ENCODE measurements at regions not wholly inside any gene's neighbourhood (a gene's known extent, or its start where the extent isn't known, plus 50 kb on each side); places are given as distances from the start of the nearest gene placed in this dataset.

DNA sequence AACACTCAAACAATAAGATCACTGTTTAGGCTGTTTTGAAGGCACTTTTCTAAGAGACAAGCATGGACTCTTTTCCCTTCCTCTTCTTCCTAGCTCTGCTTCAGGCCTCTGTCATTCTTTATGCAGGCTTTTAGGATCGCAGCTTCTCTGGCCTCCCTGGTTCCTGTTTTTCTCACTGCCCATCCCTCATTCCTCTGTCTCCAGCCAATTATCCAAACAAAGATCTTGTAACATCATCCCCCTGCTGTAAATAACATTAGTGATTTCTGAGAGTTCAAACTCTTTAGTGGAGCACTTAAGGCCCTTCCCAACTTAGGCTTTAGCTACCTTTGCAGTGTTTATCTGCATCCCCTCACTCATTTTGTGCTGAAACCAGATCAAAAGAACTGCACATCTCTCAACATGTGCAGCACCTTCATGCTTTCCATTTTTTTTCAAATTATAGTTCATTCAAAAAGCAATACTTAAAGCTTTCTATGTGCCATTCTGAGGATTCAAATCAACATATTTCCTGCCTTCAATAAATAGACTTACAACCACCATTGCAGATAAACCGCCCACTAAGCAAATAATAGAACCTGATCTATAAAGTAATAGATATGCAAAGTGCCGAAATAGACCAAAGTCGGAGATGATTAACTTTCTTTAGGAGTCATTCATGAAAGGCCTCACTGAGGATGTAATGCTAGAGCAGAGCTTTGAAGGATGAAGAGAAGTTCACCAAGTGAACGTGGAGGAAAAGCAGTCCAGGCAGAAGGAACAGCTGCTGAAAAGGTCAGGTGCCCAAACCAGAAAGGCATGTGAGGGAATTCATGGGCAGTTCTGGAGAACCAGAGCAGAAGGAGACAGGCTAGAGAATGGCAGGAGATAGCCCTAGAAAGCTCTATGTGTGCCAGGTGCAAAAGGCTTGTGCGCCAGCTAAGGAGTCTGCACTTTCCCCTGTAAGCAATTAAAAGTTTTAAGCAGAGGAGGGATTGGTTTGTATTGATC is 95.8 kb upstream of the ZNF366 start:
- H3K36me3 ChIP-seq, result no peaks in the 10 kb centered on the region
- TF ChIP-seq EP300 (IDR thresholded peaks at IDR 0.05) (no peak), POLR2A (IDR thresholded peaks at IDR 0.05; ENCODE audit: low read depth) (no peak)
- TF ChIP-seq, protein P1, sequence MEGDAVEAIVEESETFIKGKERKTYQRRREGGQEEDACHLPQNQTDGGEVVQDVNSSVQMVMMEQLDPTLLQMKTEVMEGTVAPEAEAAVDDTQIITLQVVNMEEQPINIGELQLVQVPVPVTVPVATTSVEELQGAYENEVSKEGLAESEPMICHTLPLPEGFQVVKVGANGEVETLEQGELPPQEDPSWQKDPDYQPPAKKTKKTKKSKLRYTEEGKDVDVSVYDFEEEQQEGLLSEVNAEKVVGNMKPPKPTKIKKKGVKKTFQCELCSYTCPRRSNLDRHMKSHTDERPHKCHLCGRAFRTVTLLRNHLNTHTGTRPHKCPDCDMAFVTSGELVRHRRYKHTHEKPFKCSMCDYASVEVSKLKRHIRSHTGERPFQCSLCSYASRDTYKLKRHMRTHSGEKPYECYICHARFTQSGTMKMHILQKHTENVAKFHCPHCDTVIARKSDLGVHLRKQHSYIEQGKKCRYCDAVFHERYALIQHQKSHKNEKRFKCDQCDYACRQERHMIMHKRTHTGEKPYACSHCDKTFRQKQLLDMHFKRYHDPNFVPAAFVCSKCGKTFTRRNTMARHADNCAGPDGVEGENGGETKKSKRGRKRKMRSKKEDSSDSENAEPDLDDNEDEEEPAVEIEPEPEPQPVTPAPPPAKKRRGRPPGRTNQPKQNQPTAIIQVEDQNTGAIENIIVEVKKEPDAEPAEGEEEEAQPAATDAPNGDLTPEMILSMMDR (IDR thresholded peaks at IDR 0.05), result no peak
- no peaks in the 10 kb centered on the region for H3K27me3 ChIP-seq
- no peak overlapping the region for H3K27ac ChIP-seq (replicated peaks in 1 of 4)
- H3K4me1 ChIP-seq, result peaks cover 2 to 7% (median 5%) of the 10 kb centered on the region in 4 donors
- WGBS, result 88% methylated on average over 6 of the region's 6 CpGs
- H3K4me3 ChIP-seq, result no peak overlapping the region
- no peak for DNase-seq (ENCODE audit: extremely low spot score)
- intact Hi-C loops (cut with DNase I), result loop anchor here (10.0 kb wide), 1 partner anchor 238 kb away; no protein-coding TSS in a partner anchor
- peaks cover 0 to 7% (median 0%) of the 10 kb centered on the region in 4 donors for H3K9me3 ChIP-seq

DNA sequence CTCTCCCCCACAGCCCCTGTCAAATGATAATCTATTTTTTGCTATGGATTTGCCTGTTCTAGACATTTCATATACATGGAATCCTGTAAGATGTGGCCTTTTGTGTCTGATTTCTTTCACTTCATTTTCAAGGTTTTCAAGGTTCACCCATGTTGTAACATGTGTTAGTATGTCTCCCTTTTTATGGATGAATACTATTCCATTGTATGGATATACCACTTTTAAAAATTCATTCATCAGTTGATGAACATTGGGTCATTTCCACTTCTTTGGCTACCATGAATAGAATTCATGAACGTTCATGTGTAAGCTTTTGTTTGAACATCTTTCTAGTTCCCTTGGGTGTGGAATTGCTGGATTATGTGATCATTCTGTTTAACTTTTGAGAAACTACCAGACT is 94.7 kb upstream of the ZNF366 start:
- TF ChIP-seq, protein P1 (IDR thresholded peaks at IDR 0.05), result no peak
- TF ChIP-seq POLR2A (IDR thresholded peaks at IDR 0.05; ENCODE audit: low read depth), result no peak
- no peak for TF ChIP-seq EP300 (IDR thresholded peaks at IDR 0.05)
- TF ChIP-seq POLR2AphosphoS5 (IDR thresholded peaks at IDR 0.05), result no peak
- 66% methylated on average over 1 of the region's 1 CpG for WGBS
- no peak overlapping the region for H3K27ac ChIP-seq (replicated peaks in 1 of 4)
- DNase-seq (ENCODE audit: extremely low spot score), result no peak
- peaks cover 0 to 7% (median 0%) of the 10 kb centered on the region in 4 donors for H3K9me3 ChIP-seq
- intact Hi-C loops (cut with DNase I), result loop anchor here (10.0 kb wide), 1 partner anchor 237 kb away; no protein-coding TSS in a partner anchor
- H3K27me3 ChIP-seq, result no peaks in the 10 kb centered on the region
- peaks cover 13 to 18% (median 15%) of the 10 kb centered on the region in 4 donors for H3K4me1 ChIP-seq
- no peaks in the 10 kb centered on the region for H3K36me3 ChIP-seq
- H3K4me3 ChIP-seq, result no peak overlapping the region

DNA sequence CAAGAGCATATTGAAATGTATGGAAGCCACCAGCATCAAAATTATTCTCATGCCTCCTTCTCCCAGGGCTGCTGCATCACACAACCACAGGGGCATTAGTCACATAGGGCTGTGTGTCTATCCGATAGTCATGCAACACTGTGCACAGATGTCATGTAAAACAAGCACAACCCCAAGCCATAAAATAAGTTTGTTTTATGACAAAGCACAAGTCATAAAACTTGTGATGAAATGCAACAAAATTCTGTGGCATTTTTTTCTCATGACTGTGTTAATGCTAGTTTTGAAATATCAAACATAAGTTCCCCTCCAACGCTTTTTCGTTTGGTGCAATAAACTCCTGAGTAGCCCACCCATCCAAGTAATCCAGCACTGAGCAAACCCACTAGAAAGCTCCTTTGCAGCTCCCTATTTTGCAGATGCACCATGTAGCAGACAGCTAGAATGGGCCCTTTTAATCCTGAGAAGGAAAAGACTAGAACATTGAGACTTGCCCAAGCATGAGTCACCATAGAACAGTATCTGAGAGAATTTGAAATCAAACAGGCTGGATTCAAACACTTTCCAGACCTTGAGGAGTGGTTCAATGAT is 93.3 kb upstream of the ZNF366 start:
- DNase-seq (ENCODE audit: extremely low spot score), result no peak
- Histone ChIP-seq H3K36me3 (no peaks in the 10 kb centered on the region), H3K4me3 (no peak overlapping the region), H3K27ac (replicated peaks in 1 of 4) (peak overlapping the region in 1 of 4 donors; percentile 11), H3K4me1 (peaks cover 15 to 24% (median 19%) of the 10 kb centered on the region in 4 donors), H3K9me3 (peaks cover 0 to 7% (median 0%) of the 10 kb centered on the region in 4 donors), H3K27me3 (no peaks in the 10 kb centered on the region)
- no peak for TF ChIP-seq EP300 (IDR thresholded peaks at IDR 0.05)
- TF ChIP-seq, protein P1 (IDR thresholded peaks at IDR 0.05), result no peak
- no peak for TF ChIP-seq POLR2A (IDR thresholded peaks at IDR 0.05; ENCODE audit: low read depth)
- no peak for TF ChIP-seq POLR2AphosphoS5 (IDR thresholded peaks at IDR 0.05)
- 79% methylated on average over 3 of the region's 3 CpGs for WGBS
- intact Hi-C loops (cut with DNase I), result loop anchor here (10.0 kb wide), 1 partner anchor 236 kb away; no protein-coding TSS in a partner anchor

GRCh38 chr5:72599519-72600370 is 92.5 kb upstream of the ZNF366 start:
- H3K27ac ChIP-seq (replicated peaks in 1 of 4), result peak overlapping the region in 1 of 4 donors; percentile 11
- no peaks in the 10 kb centered on the region for H3K27me3 ChIP-seq
- H3K9me3 ChIP-seq, result peaks cover 0 to 7% (median 0%) of the 10 kb centered on the region in 4 donors
- H3K4me3 ChIP-seq, result no peak overlapping the region
- DNase-seq (ENCODE audit: extremely low spot score), result no peak
- intact Hi-C loops (cut with DNase I), result loop anchor here (10.0 kb wide), 1 partner anchor 235 kb away; no protein-coding TSS in a partner anchor
- H3K36me3 ChIP-seq, result no peaks in the 10 kb centered on the region
- peaks cover 15 to 24% (median 19%) of the 10 kb centered on the region in 4 donors for H3K4me1 ChIP-seq
- 86% methylated on average over 4 of the region's 5 CpGs for WGBS
- TF ChIP-seq POLR2AphosphoS5 (IDR thresholded peaks at IDR 0.05) (no peak), POLR2A (IDR thresholded peaks at IDR 0.05; ENCODE audit: low read depth) (no peak), EP300 (IDR thresholded peaks at IDR 0.05) (no peak)
- TF ChIP-seq, protein P1 (IDR thresholded peaks at IDR 0.05), result no peak

All from esophagus muscularis mucosa (tissue), 4 donors.